AG09319 (cell line): ENCODE measurements at regions not wholly inside any gene's neighbourhood (a gene's known extent, or its start where the extent isn't known, plus 50 kb on each side); places are given as distances from the start of the nearest gene placed in this dataset.

Experiments
- DNase-seq: peaks from one replicate; pipeline ENCODE4 v3.0.0-alpha.2; 2010; ENCODE audit warnings: low read depth; ENCODE audit errors: extremely low read depth
- CTCF ChIP-seq: IDR thresholded peaks from 2 replicates; pipeline ENCODE4 v1.5.1; 2011; ENCODE audit warnings: low read depth, mild to moderate bottlenecking, inconsistent platforms, low read length, moderate library complexity

GRCh38 chr14:45434221-45434620 is 181.2 kb upstream of the MIS18BP1 start:
- no peak for DNase-seq
- TF ChIP-seq CTCF = no peak

- TF ChIP-seq CTCF = peak; percentile 45
- DNase-seq = peak; percentile 0
Observed at GRCh38 chr14:45426685-45427282, 173.8 kb upstream of the MIS18BP1 start.

GRCh38 chr14:45406942-45407341 is 153.9 kb upstream of the MIS18BP1 start:
- TF ChIP-seq CTCF = no peak
- DNase-seq = no peak

- TF ChIP-seq CTCF = no peak
- DNase-seq = no peak
Observed at GRCh38 chr14:45400950-45401640, 148.1 kb upstream of the MIS18BP1 start.

GRCh38 chr14:45400509-45400908 is 147.5 kb upstream of the MIS18BP1 start:
- TF ChIP-seq CTCF = no peak
- no peak for DNase-seq

- no peak for DNase-seq
- TF ChIP-seq CTCF = no peak
Observed at GRCh38 chr14:45381091-45381490, 128.1 kb upstream of the MIS18BP1 start.

- DNase-seq = no peak
- TF ChIP-seq CTCF = no peak
Observed at GRCh38 chr14:45377166-45377565, 124.2 kb upstream of the MIS18BP1 start.
